Heart left ventricle (tissue), 16 donors: ENCODE measurements at regions not wholly inside any gene's neighbourhood (a gene's known extent, or its start where the extent isn't known, plus 50 kb on each side); places are given as distances from the start of the nearest gene placed in this dataset.
A peak's percentile ranks its signal among the peaks of the same experiment; 100 is the strongest.

Experiments
- ATAC-seq, 4 donors: fragments of 200-7000 bp; cut with Tn5 transposase; one replicate each; pipeline ENCODE4 v1.9.1; 2020 to 2022; ENCODE audit warnings: moderate library complexity in 4 of 4, mild to moderate bottlenecking in 3 of 4, moderate number of reproducible peaks in 1 of 4
- DNase-seq, 5 donors: peaks; one replicate each; pipeline ENCODE4 v3.0.0-alpha.2; 2020
- H3K27ac ChIP-seq, 12 donors: fragments of 200-600 bp; sonication (generic) in 4 of 12; one replicate each; pipeline versions ENCODE4 v1.5.0 to v1.8.0; 2016 to 2022; ENCODE audit warnings: mild to moderate bottlenecking in 2 of 12
- H3K27me3 ChIP-seq, 9 donors: fragments of 200-600 bp; sonication (generic) in 2 of 9; one replicate each; pipeline versions ENCODE4 v1.5.1 to v1.8.0; 2016 to 2022; ENCODE audit warnings: mild to moderate bottlenecking in 3 of 9
- H3K36me3 ChIP-seq, 9 donors: fragments of 200-600 bp; sonication (generic) in 2 of 9; one replicate each; pipeline versions ENCODE4 v1.5.0 to v1.8.0; 2018 to 2022; ENCODE audit warnings: mild to moderate bottlenecking in 2 of 9
- H3K4me1 ChIP-seq, 12 donors: fragments of 200-600 bp; sonication (generic) in 4 of 12; one replicate each; pipeline versions ENCODE4 v1.5.0 to v1.8.0; 2016 to 2022; ENCODE audit warnings: mild to moderate bottlenecking in 3 of 12
- H3K4me3 ChIP-seq, 12 donors: fragments of 200-600 bp; sonication (generic) in 4 of 12; one replicate each; pipeline versions ENCODE4 v1.5.0 to v1.8.0; 2017 to 2022; ENCODE audit warnings: mild to moderate bottlenecking in 9 of 12, moderate library complexity in 4 of 12
- H3K9me3 ChIP-seq, 12 donors: fragments of 200-600 bp; sonication (generic) in 4 of 12; one replicate each; pipeline versions ENCODE4 v1.5.0 to v1.8.0; 2016 to 2022; ENCODE audit warnings: mild to moderate bottlenecking in 1 of 12
- POLR2A ChIP-seq, 2 donors: fragments of 450-650 bp; IDR thresholded peaks; one replicate each; pipeline ENCODE4 v1.6.1; 2017; ENCODE audit warnings: antibody characterized with exemption in 2 of 2, mild to moderate bottlenecking in 2 of 2, moderate library complexity in 2 of 2
- WGBS, 4 donors: extraction: QIAGEN DNeasy Blood & Tissue Kit in 2 of 4; methylation state at CpG; one replicate each; pipeline versions ENCODE4 v1.1.5 to v1.1.7; 2013 to 2018; 5-methylcytosine and 5-hydroxymethylcytosine counted together
- intact Hi-C, 10 donors: fragments of 100-400 bp; cut with DNase I; formaldehyde crosslinking; loops; one replicate each; pipeline versions ENCODE4 v1.11.1 to v1.14.2; 2022
- TF ChIP-seq, protein P1 (sequence below), 12 donors: fragments of 200-600 bp; sonication (generic) in 4 of 12; IDR thresholded peaks; one replicate each; pipeline versions ENCODE4 v1.5.0 to v1.8.0; 2018 to 2022; ENCODE audit warnings: antibody characterized with exemption in 12 of 12, mild to moderate bottlenecking in 5 of 12
- donor health status: ischemic (EF 13 %, LVEDD 7.1; RV severe dilation, severe dysfunction).
- donor health status: healthy with polysubstance abuse.
- donor health status: DM: no; HTN: yes; CAD: no.
- donor health status: DM: no; HTN: no; CAD: no.
- donor health status: ischemic (EF 25% LVEDD 6.9; RV normal size, moderate dysfunction).
- donor health status: ischemic (EF 25% LVEDD 5.7; RV mildly dilated, moderate dysfunction).
- donor health status: healthy.
- donor health status: DM: yes; HTN: yes; CAD: no.
- donor health status: ischemic (EF 35%, LVEDD 5.7; RV mildly dilated, moderate dysfunction).
- donor health status: nonischemic (EF 11% LVEDD 7.7; RV severe dilation, severe dysfunction).
- donor health status: DM: yes; HTN: yes; CAD: no.
- donor health status: PGD.
- donor health status: ischemic (EF 29% LVEDD 5.4; RV normal size, mild dysfunction).
- donor health status: nonischemic (EF 23%, LVEDD 6.1; RV moderate dilation, normal function).

DNA sequence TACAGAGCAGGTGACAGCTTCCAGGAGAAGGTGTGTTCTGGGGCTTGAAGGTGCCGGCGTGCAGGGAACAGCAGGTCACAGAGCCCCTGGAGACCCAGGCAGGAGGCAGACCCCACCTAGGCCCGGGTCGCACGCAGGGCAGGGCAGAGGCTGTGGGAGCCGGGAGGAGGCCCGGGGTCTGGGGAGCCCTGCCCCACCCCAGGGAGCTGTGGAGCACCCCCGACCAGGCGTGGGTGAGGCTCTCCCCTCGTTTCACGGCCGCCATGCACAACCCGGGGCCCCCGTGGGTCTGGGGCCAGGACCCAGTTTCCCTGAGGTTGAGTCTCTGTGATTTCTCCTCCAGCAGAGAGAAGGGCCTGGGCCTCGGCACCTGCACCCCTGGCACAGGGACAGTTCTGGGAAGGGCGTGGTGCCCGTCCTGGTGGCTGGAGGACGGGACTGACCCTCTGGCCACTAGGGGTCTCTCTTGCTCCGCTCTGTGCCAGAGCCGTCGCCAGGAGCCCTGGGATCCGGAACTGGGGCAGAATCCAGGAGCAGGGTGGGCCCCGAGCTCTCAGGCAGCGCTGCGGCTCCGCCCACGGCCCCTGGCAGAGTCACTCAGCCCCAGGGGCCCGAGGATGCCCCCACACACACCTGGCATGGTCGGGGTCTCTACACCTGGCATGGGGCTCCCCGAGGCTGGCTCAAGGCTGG, 75.2 kb upstream of the FBRSL1 start:
- DNase-seq: peak; percentile 79 to 88 (median 83)
- peaks cover 5 to 63% (median 31%) of the 10 kb centered on the region in 9 donors for H3K27me3 ChIP-seq
- H3K27ac ChIP-seq: no peak overlapping the region
- peak; percentile 90 to 97 (median 94) for ATAC-seq
- no peak overlapping the region for H3K4me3 ChIP-seq
- H3K4me1 ChIP-seq: peaks cover 0 to 9% (median 6%) of the 10 kb centered on the region in 12 donors
- WGBS, 4 donors: 13 to 35% (median 19%) methylated on average over 15 to 30 of the region's 30 CpGs
- intact Hi-C loops: loop anchor here (1.0 to 10.0 kb wide), 10 partner anchors 108 to 262 kb away; no protein-coding TSS in a partner anchor
- TF ChIP-seq, protein P1, sequence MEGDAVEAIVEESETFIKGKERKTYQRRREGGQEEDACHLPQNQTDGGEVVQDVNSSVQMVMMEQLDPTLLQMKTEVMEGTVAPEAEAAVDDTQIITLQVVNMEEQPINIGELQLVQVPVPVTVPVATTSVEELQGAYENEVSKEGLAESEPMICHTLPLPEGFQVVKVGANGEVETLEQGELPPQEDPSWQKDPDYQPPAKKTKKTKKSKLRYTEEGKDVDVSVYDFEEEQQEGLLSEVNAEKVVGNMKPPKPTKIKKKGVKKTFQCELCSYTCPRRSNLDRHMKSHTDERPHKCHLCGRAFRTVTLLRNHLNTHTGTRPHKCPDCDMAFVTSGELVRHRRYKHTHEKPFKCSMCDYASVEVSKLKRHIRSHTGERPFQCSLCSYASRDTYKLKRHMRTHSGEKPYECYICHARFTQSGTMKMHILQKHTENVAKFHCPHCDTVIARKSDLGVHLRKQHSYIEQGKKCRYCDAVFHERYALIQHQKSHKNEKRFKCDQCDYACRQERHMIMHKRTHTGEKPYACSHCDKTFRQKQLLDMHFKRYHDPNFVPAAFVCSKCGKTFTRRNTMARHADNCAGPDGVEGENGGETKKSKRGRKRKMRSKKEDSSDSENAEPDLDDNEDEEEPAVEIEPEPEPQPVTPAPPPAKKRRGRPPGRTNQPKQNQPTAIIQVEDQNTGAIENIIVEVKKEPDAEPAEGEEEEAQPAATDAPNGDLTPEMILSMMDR (IDR thresholded peaks at IDR 0.05): peak; percentile 89 to 97 (median 94)
- no peak for TF ChIP-seq POLR2A (IDR thresholded peaks at IDR 0.05)
- no peaks in the 10 kb centered on the region for H3K36me3 ChIP-seq
- no peaks in the 10 kb centered on the region for H3K9me3 ChIP-seq

DNA sequence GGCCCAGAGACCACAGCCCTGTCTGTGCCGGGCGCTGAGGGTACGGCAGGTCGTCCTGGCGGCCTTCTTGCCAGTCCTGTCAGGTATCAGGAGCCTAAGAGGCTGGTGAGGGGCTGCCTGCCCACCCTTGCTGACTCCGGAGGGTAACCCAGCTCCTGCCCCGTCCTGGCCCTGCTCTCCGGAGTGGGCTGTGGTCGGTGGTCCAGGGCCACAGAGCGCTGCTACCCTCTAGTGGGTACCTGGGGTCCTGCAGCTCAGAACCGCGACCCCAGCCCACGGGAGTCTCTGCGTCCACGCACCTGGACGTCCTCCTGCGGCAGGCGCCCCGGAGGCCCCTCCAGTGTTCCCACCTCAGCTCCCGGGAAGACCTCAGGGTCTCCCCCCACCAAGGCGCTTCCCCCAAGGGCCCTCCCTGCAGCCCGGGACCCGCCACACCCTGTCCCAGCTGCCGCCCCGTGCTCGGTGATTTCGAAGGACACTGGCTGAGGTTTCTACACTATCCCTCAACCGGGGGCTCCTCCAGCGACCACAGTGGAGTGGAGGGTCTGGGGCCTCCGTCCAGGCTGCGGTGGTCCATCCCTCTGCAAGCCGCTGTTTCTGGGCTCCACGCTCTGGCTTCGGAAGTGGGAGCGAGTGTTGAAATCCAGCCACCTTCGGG, 75.9 kb upstream of the FBRSL1 start:
- 37 to 52% (median 45%) methylated on average over 21 to 36 of the region's 36 CpGs for WGBS, 4 donors
- no peak overlapping the region for H3K4me3 ChIP-seq
- DNase-seq (no peak), ATAC-seq (peak in 1 of 4 donors; percentile 20)
- TF ChIP-seq, protein P1 (IDR thresholded peaks at IDR 0.05): peak in 9 of 12 donors; percentile 15 to 42 (median 27)
- no peak for TF ChIP-seq POLR2A (IDR thresholded peaks at IDR 0.05)
- H3K27ac ChIP-seq: no peak overlapping the region
- no peaks in the 10 kb centered on the region for H3K36me3 ChIP-seq
- intact Hi-C loops: loop anchor here in 8 of 10 donors (2.0 to 10.0 kb wide), 4 partner anchors 109 to 259 kb away; no protein-coding TSS in a partner anchor
- peaks cover 5 to 67% (median 31%) of the 10 kb centered on the region in 9 donors for H3K27me3 ChIP-seq
- no peaks in the 10 kb centered on the region for H3K9me3 ChIP-seq
- H3K4me1 ChIP-seq: peaks cover 0 to 9% (median 6%) of the 10 kb centered on the region in 12 donors

DNA sequence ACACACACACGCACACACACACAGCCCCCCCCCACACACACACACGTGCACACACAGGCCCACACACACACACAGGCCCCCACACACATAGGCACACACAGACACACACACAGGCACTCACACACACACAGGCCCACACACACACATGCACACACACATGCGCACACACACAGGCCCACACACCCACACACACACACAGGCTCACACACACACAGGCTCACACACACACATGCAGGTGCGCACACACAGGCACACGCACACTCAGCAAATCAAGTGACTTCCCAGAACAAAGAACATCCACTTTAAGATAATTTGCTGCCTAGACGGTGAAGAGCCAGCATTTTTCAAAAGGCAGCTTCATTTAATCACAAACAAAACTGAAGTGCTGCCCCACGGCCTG, 78.5 kb upstream of the FBRSL1 start:
- Histone ChIP-seq H3K27ac (no peak overlapping the region), H3K36me3 (no peaks in the 10 kb centered on the region), H3K9me3 (no peaks in the 10 kb centered on the region), H3K27me3 (peaks cover 5 to 64% (median 22%) of the 10 kb centered on the region in 9 donors), H3K4me3 (no peak overlapping the region), H3K4me1 (peaks cover 0 to 16% (median 6%) of the 10 kb centered on the region in 12 donors)
- DNase-seq: no peak
- ATAC-seq: no peak
- TF ChIP-seq, protein P1 (IDR thresholded peaks at IDR 0.05): no peak
- no peak for TF ChIP-seq POLR2A (IDR thresholded peaks at IDR 0.05)
- WGBS, 4 donors: 66 to 81% (median 77%) methylated on average over 6 to 7 of the region's 7 CpGs
- intact Hi-C loops: loop anchor here in 4 of 10 donors (10.0 kb wide), 1 partner anchor 257 kb away; no protein-coding TSS in a partner anchor

- peaks cover 0 to 16% (median 6%) of the 10 kb centered on the region in 12 donors for H3K4me1 ChIP-seq
- H3K27ac ChIP-seq: no peak overlapping the region
- peaks cover 5 to 65% (median 22%) of the 10 kb centered on the region in 9 donors for H3K27me3 ChIP-seq
- DNase-seq (no peak), ATAC-seq (no peak)
- WGBS, 4 donors: 82 to 87% (median 83%) methylated on average over 12 to 14 of the region's 14 CpGs
- H3K36me3 ChIP-seq: no peaks in the 10 kb centered on the region
- no peaks in the 10 kb centered on the region for H3K9me3 ChIP-seq
- TF ChIP-seq, protein P1 (IDR thresholded peaks at IDR 0.05): no peak
- TF ChIP-seq POLR2A (IDR thresholded peaks at IDR 0.05): no peak
- intact Hi-C loops: loop anchor here in 4 of 10 donors (10.0 kb wide), 1 partner anchor 256 kb away; no protein-coding TSS in a partner anchor
- H3K4me3 ChIP-seq: no peak overlapping the region
These were observed 79.1 kb upstream of the FBRSL1 start for GRCh38 chr12:132410849-132411248.
